Parathyroid adenoma (tissue), 2 donors: ENCODE measurements at regions not wholly inside any gene's neighbourhood (a gene's known extent, or its start where the extent isn't known, plus 50 kb on each side); places are given as distances from the start of the nearest gene placed in this dataset.

Source experiments
- H2AFZ ChIP-seq: fragments of 300-600 bp; sonication (generic); one replicate; pipeline ENCODE4 v1.7.0; 2017; ENCODE audit warnings: antibody characterized with exemption, mild to moderate bottlenecking
- H3K27ac ChIP-seq: fragments of 300-600 bp; sonication (generic); one replicate; pipeline ENCODE4 v1.7.0; 2017
- H3K27me3 ChIP-seq: fragments of 300-600 bp; sonication (generic); one replicate; pipeline ENCODE4 v1.7.0; 2017; ENCODE audit warnings: low read length; ENCODE audit not compliant: control insufficient read depth, insufficient read depth
- H3K36me3 ChIP-seq: fragments of 300-600 bp; sonication (generic); one replicate; pipeline ENCODE4 v1.7.0; 2017; ENCODE audit warnings: low read length; ENCODE audit not compliant: control insufficient read depth, insufficient read depth
- H3K4me1 ChIP-seq: fragments of 300-600 bp; sonication (generic); one replicate; pipeline ENCODE4 v1.7.0; 2017; ENCODE audit warnings: control low read depth
- H3K4me2 ChIP-seq: fragments of 300-600 bp; sonication (generic); one replicate; pipeline ENCODE4 v1.7.0; 2017; ENCODE audit warnings: low read length
- H3K4me3 ChIP-seq: fragments of 300-600 bp; sonication (generic); one replicate; pipeline ENCODE4 v1.7.0; 2017; ENCODE audit warnings: low read depth, low read length
- H3K79me2 ChIP-seq: fragments of 300-600 bp; sonication (generic); one replicate; pipeline ENCODE4 v1.7.0; 2017; ENCODE audit warnings: control low read depth
- H3K9ac ChIP-seq: fragments of 300-600 bp; sonication (generic); one replicate; pipeline ENCODE4 v1.7.0; 2017; ENCODE audit warnings: mild to moderate bottlenecking
- H3K9me3 ChIP-seq: fragments of 300-600 bp; sonication (generic); one replicate; pipeline ENCODE4 v1.7.0; 2017; ENCODE audit warnings: low read length; ENCODE audit not compliant: control insufficient read depth
- TF ChIP-seq, protein P1 (sequence below): fragments of 300-600 bp; sonication (generic); IDR thresholded peaks from one replicate; pipeline ENCODE4 v1.7.0; 2017; ENCODE audit warnings: antibody characterized with exemption, mild to moderate bottlenecking
- donor health status: primary hyperparathyroidism.

- H3K4me3 ChIP-seq: no peak overlapping the region
- H3K36me3 ChIP-seq: no peaks in the 10 kb centered on the region
- H3K27me3 ChIP-seq: no peaks in the 10 kb centered on the region
- TF ChIP-seq, protein P1, sequence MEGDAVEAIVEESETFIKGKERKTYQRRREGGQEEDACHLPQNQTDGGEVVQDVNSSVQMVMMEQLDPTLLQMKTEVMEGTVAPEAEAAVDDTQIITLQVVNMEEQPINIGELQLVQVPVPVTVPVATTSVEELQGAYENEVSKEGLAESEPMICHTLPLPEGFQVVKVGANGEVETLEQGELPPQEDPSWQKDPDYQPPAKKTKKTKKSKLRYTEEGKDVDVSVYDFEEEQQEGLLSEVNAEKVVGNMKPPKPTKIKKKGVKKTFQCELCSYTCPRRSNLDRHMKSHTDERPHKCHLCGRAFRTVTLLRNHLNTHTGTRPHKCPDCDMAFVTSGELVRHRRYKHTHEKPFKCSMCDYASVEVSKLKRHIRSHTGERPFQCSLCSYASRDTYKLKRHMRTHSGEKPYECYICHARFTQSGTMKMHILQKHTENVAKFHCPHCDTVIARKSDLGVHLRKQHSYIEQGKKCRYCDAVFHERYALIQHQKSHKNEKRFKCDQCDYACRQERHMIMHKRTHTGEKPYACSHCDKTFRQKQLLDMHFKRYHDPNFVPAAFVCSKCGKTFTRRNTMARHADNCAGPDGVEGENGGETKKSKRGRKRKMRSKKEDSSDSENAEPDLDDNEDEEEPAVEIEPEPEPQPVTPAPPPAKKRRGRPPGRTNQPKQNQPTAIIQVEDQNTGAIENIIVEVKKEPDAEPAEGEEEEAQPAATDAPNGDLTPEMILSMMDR: no peak
- peaks cover 9% of the 10 kb centered on the region for H3K4me1 ChIP-seq
- no peak overlapping the region for H2AFZ ChIP-seq
- H3K9ac ChIP-seq: no peak overlapping the region
- no peak overlapping the region for H3K27ac ChIP-seq
- H3K9me3 ChIP-seq: no peaks in the 10 kb centered on the region
- H3K4me2 ChIP-seq: no peak overlapping the region
- H3K79me2 ChIP-seq: no peaks in the 10 kb centered on the region
Measured at GRCh38 chr17:72387487-72387886, 266.7 kb downstream of the SOX9 start.

- no peaks in the 10 kb centered on the region for H3K36me3 ChIP-seq
- TF ChIP-seq, protein P1: no peak
- no peaks in the 10 kb centered on the region for H3K9me3 ChIP-seq
- no peak overlapping the region for H3K27ac ChIP-seq
- no peak overlapping the region for H3K4me3 ChIP-seq
- no peaks in the 10 kb centered on the region for H3K79me2 ChIP-seq
- H2AFZ ChIP-seq: no peak overlapping the region
- no peak overlapping the region for H3K9ac ChIP-seq
- no peak overlapping the region for H3K4me2 ChIP-seq
- no peaks in the 10 kb centered on the region for H3K27me3 ChIP-seq
- H3K4me1 ChIP-seq: peaks cover 13% of the 10 kb centered on the region
Measured at GRCh38 chr17:72387969-72388368, 267.1 kb downstream of the SOX9 start.

GRCh38 chr17:72388765-72389473 is 268.1 kb downstream of the SOX9 start:
- Histone ChIP-seq H3K4me3 (no peak overlapping the region), H3K79me2 (no peaks in the 10 kb centered on the region), H3K4me1 (peaks cover 20% of the 10 kb centered on the region), H3K27me3 (no peaks in the 10 kb centered on the region), H3K9ac (no peak overlapping the region), H3K36me3 (no peaks in the 10 kb centered on the region), H3K4me2 (no peak overlapping the region), H3K9me3 (no peaks in the 10 kb centered on the region), H2AFZ (no peak overlapping the region), H3K27ac (no peak overlapping the region)
- TF ChIP-seq, protein P1: no peak

DNA sequence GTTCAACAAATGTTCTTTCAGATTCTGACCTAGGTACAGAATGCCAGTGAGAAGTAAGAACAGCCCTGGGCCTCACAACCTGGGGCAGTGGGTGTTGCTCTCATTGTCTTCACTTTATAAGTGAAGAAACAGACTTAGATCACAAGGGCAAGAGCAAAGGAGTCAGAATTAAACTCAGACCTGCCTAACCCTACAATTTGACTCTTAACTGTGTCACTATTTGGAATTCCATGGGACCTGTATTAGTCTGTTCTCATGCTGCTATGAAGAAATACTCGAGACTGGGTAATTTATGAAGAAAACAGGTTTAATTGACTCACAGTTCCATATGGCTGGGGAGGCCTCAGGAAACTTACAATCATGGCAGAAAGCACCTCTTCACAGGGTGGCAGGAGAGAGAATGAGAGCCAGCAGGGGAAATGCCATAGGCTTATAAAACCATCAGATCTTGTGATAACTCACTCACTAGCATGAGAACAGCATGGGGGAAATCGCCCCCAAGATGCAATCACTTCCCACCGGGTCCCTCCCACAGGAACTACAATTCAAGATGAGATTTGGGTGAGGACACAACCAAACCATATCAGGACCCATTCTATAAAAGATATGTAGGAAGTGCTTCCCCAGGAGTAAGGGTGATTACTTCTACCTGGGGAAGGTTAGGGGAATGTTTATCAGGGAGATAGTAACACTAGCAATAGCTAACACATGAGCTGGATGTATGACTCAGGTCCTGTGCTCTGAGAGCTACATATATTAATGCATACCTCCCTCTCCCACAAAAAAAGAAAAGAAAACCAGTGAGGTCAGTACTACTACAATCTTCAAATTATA is 270.1 kb downstream of the SOX9 start:
- Histone ChIP-seq H3K9ac (no peak overlapping the region), H3K36me3 (no peaks in the 10 kb centered on the region), H3K27ac (no peak overlapping the region), H3K9me3 (no peaks in the 10 kb centered on the region), H3K4me3 (no peak overlapping the region), H3K4me1 (peaks cover 20% of the 10 kb centered on the region), H2AFZ (no peak overlapping the region), H3K79me2 (no peaks in the 10 kb centered on the region), H3K27me3 (no peaks in the 10 kb centered on the region), H3K4me2 (no peak overlapping the region)
- TF ChIP-seq, protein P1: no peak
